ENCODE measurements at regions not wholly inside any gene's neighbourhood (a gene's known extent, or its start where the extent isn't known, plus 50 kb on each side); places are given as distances from the start of the nearest gene placed in this dataset.
A peak's percentile ranks its signal among the peaks of the same experiment; 100 is the strongest.
"Not testable (repeated sequence)": the region's sequence is repeated elsewhere in the genome, so short reads cannot be mapped to it uniquely, and the experiment has no call there.

- peak; percentile 66 for DNase-seq
- Mint-ChIP-seq H3K27me3 (peaks cover 68% of the 10 kb centered on the region), H3K9me3 (no peaks in the 10 kb centered on the region), H3K4me3 (no peak overlapping the region), H3K27ac (no peak overlapping the region), H3K36me3 (ENCODE audit: low read depth) (no peaks in the 10 kb centered on the region), H3K4me1 (ENCODE audit: low read depth) (no peaks in the 10 kb centered on the region)
Observed at GRCh38 chr20:16801919-16802651, 53.9 kb downstream of the OTOR start.

- H3K9me3 Mint-ChIP-seq = no peaks in the 10 kb centered on the region
- no peaks in the 10 kb centered on the region for H3K36me3 Mint-ChIP-seq (ENCODE audit: low read depth)
- no peak overlapping the region for H3K27ac Mint-ChIP-seq
- no peaks in the 10 kb centered on the region for H3K4me1 Mint-ChIP-seq (ENCODE audit: low read depth)
- peaks cover 68% of the 10 kb centered on the region for H3K27me3 Mint-ChIP-seq
- DNase-seq = no peak
- H3K4me3 Mint-ChIP-seq = no peak overlapping the region
Observed at GRCh38 chr20:16802652-16802935, 54.4 kb downstream of the OTOR start.

- Mint-ChIP-seq H3K36me3 (ENCODE audit: low read depth) (no peaks in the 10 kb centered on the region), H3K4me3 (no peak overlapping the region), H3K9me3 (no peaks in the 10 kb centered on the region), H3K4me1 (ENCODE audit: low read depth) (no peaks in the 10 kb centered on the region), H3K27ac (no peak overlapping the region), H3K27me3 (peaks cover 66% of the 10 kb centered on the region)
- DNase-seq = peak; percentile 51
Observed at GRCh38 chr20:16803965-16804792, 56.0 kb downstream of the OTOR start.

- no peaks in the 10 kb centered on the region for H3K4me1 Mint-ChIP-seq (ENCODE audit: low read depth)
- no peak overlapping the region for H3K4me3 Mint-ChIP-seq
- H3K27me3 Mint-ChIP-seq = peaks cover 66% of the 10 kb centered on the region
- H3K9me3 Mint-ChIP-seq = no peaks in the 10 kb centered on the region
- DNase-seq = no peak
- no peaks in the 10 kb centered on the region for H3K36me3 Mint-ChIP-seq (ENCODE audit: low read depth)
- H3K27ac Mint-ChIP-seq = no peak overlapping the region
Observed at GRCh38 chr20:16804793-16805187, 56.6 kb downstream of the OTOR start.

- H3K4me3 Mint-ChIP-seq = no peak overlapping the region
- no peaks in the 10 kb centered on the region for H3K36me3 Mint-ChIP-seq (ENCODE audit: low read depth)
- no peaks in the 10 kb centered on the region for H3K9me3 Mint-ChIP-seq
- no peak overlapping the region for H3K27ac Mint-ChIP-seq
- no peak for DNase-seq
- H3K4me1 Mint-ChIP-seq (ENCODE audit: low read depth) = no peaks in the 10 kb centered on the region
- peaks cover 60% of the 10 kb centered on the region for H3K27me3 Mint-ChIP-seq
Observed at GRCh38 chr20:16806061-16806460, 57.9 kb downstream of the OTOR start.

GRCh38 chr20:16806886-16807285 is 58.7 kb downstream of the OTOR start:
- no peaks in the 10 kb centered on the region for H3K4me1 Mint-ChIP-seq (ENCODE audit: low read depth)
- H3K27me3 Mint-ChIP-seq = peaks cover 59% of the 10 kb centered on the region
- no peak overlapping the region for H3K27ac Mint-ChIP-seq
- H3K9me3 Mint-ChIP-seq = no peaks in the 10 kb centered on the region
- no peak for DNase-seq
- no peak overlapping the region for H3K4me3 Mint-ChIP-seq
- H3K36me3 Mint-ChIP-seq (ENCODE audit: low read depth) = no peaks in the 10 kb centered on the region

GRCh38 chr20:16808796-16809195 is 60.6 kb downstream of the OTOR start:
- DNase-seq = no peak
- Mint-ChIP-seq H3K36me3 (ENCODE audit: low read depth) (no peaks in the 10 kb centered on the region), H3K27me3 (peaks cover 50% of the 10 kb centered on the region), H3K27ac (no peak overlapping the region), H3K9me3 (no peaks in the 10 kb centered on the region), H3K4me3 (no peak overlapping the region), H3K4me1 (ENCODE audit: low read depth) (no peaks in the 10 kb centered on the region)

GRCh38 chr20:16810216-16810615 is 62.1 kb downstream of the OTOR start:
- Mint-ChIP-seq H3K4me3 (no peak overlapping the region), H3K4me1 (ENCODE audit: low read depth) (no peaks in the 10 kb centered on the region), H3K9me3 (no peaks in the 10 kb centered on the region), H3K27me3 (peaks cover 40% of the 10 kb centered on the region), H3K27ac (no peak overlapping the region), H3K36me3 (ENCODE audit: low read depth) (no peaks in the 10 kb centered on the region)
- no peak for DNase-seq

- Mint-ChIP-seq H3K4me1 (ENCODE audit: low read depth) (no peaks in the 10 kb centered on the region), H3K9me3 (no peaks in the 10 kb centered on the region), H3K27me3 (peaks cover 30% of the 10 kb centered on the region), H3K27ac (no peak overlapping the region), H3K36me3 (ENCODE audit: low read depth) (no peaks in the 10 kb centered on the region), H3K4me3 (no peak overlapping the region)
- DNase-seq = no peak
Observed at GRCh38 chr20:16816192-16816591, 68.0 kb downstream of the OTOR start.

- DNase-seq = no peak
- H3K36me3 Mint-ChIP-seq (ENCODE audit: low read depth) = no peaks in the 10 kb centered on the region
Observed at GRCh38 chr20:16819483-16819882, 71.3 kb downstream of the OTOR start.

GRCh38 chr20:16821211-16822089 is 73.3 kb downstream of the OTOR start:
- H3K27ac Mint-ChIP-seq = no peak overlapping the region
- H3K36me3 Mint-ChIP-seq (ENCODE audit: low read depth) = no peaks in the 10 kb centered on the region
- no peaks in the 10 kb centered on the region for H3K4me1 Mint-ChIP-seq (ENCODE audit: low read depth)
- DNase-seq = peak; percentile 32
- peaks cover 33% of the 10 kb centered on the region for H3K27me3 Mint-ChIP-seq
- H3K9me3 Mint-ChIP-seq = peaks cover 2% of the 10 kb centered on the region
- no peak overlapping the region for H3K4me3 Mint-ChIP-seq

More at GRCh38 chr20:16819483-16819882, 71.3 kb downstream of the OTOR start:
- Mint-ChIP-seq H3K27me3 (peaks cover 38% of the 10 kb centered on the region), H3K4me3 (no peak overlapping the region), H3K27ac (no peak overlapping the region), H3K9me3 (no peaks in the 10 kb centered on the region), H3K4me1 (ENCODE audit: low read depth) (no peaks in the 10 kb centered on the region)

GRCh38 chr20:16824664-16825063 is 76.5 kb downstream of the OTOR start:
- Mint-ChIP-seq H3K27ac (no peak overlapping the region), H3K4me3 (no peak overlapping the region), H3K27me3 (peaks cover 26% of the 10 kb centered on the region), H3K4me1 (ENCODE audit: low read depth) (no peaks in the 10 kb centered on the region), H3K9me3 (peaks cover 2% of the 10 kb centered on the region), H3K36me3 (ENCODE audit: low read depth) (no peaks in the 10 kb centered on the region)
- no peak for DNase-seq

- Mint-ChIP-seq H3K4me3 (no peak overlapping the region), H3K9me3 (peaks cover 2% of the 10 kb centered on the region), H3K27me3 (peaks cover 12% of the 10 kb centered on the region), H3K27ac (no peak overlapping the region), H3K36me3 (ENCODE audit: low read depth) (no peaks in the 10 kb centered on the region), H3K4me1 (ENCODE audit: low read depth) (no peaks in the 10 kb centered on the region)
- DNase-seq = no peak
Observed at GRCh38 chr20:16828666-16829305, 80.6 kb downstream of the OTOR start.

GRCh38 chr20:16835690-16836089 is 87.5 kb downstream of the OTOR start:
- not testable (repeated sequence) for H3K27ac Mint-ChIP-seq; H3K4me3 Mint-ChIP-seq; H3K36me3 Mint-ChIP-seq (ENCODE audit: low read depth); H3K27me3 Mint-ChIP-seq; H3K4me1 Mint-ChIP-seq (ENCODE audit: low read depth); DNase-seq; H3K9me3 Mint-ChIP-seq

All from activated T-cell treated with anti-CD3 and anti-CD28 coated beads, Interleukin-2, amount 50 U/mL, for 24 hours (primary cell).